WTC11 (cell line): ENCODE measurements at regions not wholly inside any gene's neighbourhood (a gene's known extent, or its start where the extent isn't known, plus 50 kb on each side); places are given as distances from the start of the nearest gene placed in this dataset.

ENCODE experiments used
- ATAC-seq: fragments of 200-7000 bp; cut with Tn5 transposase; 2 replicates; pipeline ENCODE4 v1.10.0; 2021; ENCODE audit warnings: mild to moderate bottlenecking, moderate library complexity
- CTCF ChIA-PET: fragments of 300-600 bp; sonication (Branson Sonifier 250); formaldehyde crosslinking; loops from one replicate; lab custom pipeline; 2021; ENCODE audit warnings: antibody characterized with exemption; lab: Charles Lee
- POLR2A ChIA-PET: fragments of 350-600 bp; sonication (Branson Sonifier 250); formaldehyde crosslinking; loops from one replicate; lab custom pipeline; 2021; ENCODE audit warnings: antibody characterized with exemption; lab: Charles Lee
- DNase-seq: peaks from one replicate; pipeline ENCODE4 v3.0.0; 2021; ENCODE audit warnings: low spot score
- H3K27ac Mint-ChIP-seq: 2 replicates; pipeline ENCODE4 v1.8.0; 2021; ENCODE audit warnings: mixed read lengths
- H3K27me3 Mint-ChIP-seq: 2 replicates; pipeline ENCODE4 v1.8.0; 2021; ENCODE audit warnings: low read depth, mild to moderate bottlenecking, moderate library complexity, mixed read lengths
- H3K36me3 Mint-ChIP-seq: 2 replicates; pipeline ENCODE4 v1.8.0; 2021; ENCODE audit warnings: mixed read lengths
- H3K4me1 Mint-ChIP-seq: 2 replicates; pipeline ENCODE4 v1.8.0; 2022; ENCODE audit warnings: mixed read lengths
- H3K4me3 Mint-ChIP-seq: 2 replicates; pipeline ENCODE4 v1.8.0; 2021; ENCODE audit warnings: mild to moderate bottlenecking, moderate library complexity, mixed read lengths
- H3K9me3 Mint-ChIP-seq: 2 replicates; pipeline ENCODE4 v1.8.0; 2021; ENCODE audit warnings: mixed read lengths
- ATF1 ChIP-seq: sonication (generic); formaldehyde crosslinking; IDR thresholded peaks from 2 replicates; pipeline ENCODE4 v1.8.1; 2023; ENCODE audit warnings: mild to moderate bottlenecking, moderate library complexity, missing genetic modification reagents
- EMX1 ChIP-seq: fragments of 250-450 bp; sonication (Bioruptor Pico); IDR thresholded peaks from 2 replicates; pipeline ENCODE4 v1.8.0; 2021; ENCODE audit warnings: mild to moderate bottlenecking
- GTF2I ChIP-seq: fragments of 250-450 bp; sonication (Bioruptor Pico); conservative IDR thresholded peaks from 2 replicates; pipeline ENCODE4 v1.4.0; 2021; ENCODE audit warnings: mild to moderate bottlenecking
- TP53 ChIP-seq: sonication (generic); formaldehyde crosslinking; IDR thresholded peaks from 2 replicates; pipeline ENCODE4 v1.8.1; 2023; ENCODE audit warnings: mild to moderate bottlenecking, missing genetic modification reagents
- TF ChIP-seq, protein P1 (sequence below): sonication (generic); formaldehyde crosslinking; IDR thresholded peaks from 2 replicates; pipeline ENCODE4 v1.8.0; 2022; ENCODE audit warnings: mild to moderate bottlenecking, missing genetic modification reagents
- TF ChIP-seq, protein P2 (sequence below): fragments of 250-450 bp; sonication (Bioruptor Pico); IDR thresholded peaks from 2 replicates; pipeline ENCODE4 v2.1.2; 2022; ENCODE audit warnings: mild to moderate bottlenecking, moderate library complexity
- TF ChIP-seq, protein P3 (sequence below): sonication (generic); formaldehyde crosslinking; IDR thresholded peaks from 2 replicates; pipeline ENCODE4 v1.8.1; 2023; ENCODE audit warnings: mild to moderate bottlenecking, missing genetic modification reagents, borderline replicate concordance
- TF ChIP-seq, protein P4 (sequence below): fragments of 250-450 bp; sonication (Bioruptor Pico); IDR thresholded peaks from 2 replicates; pipeline ENCODE4 v1.9.0; 2021; ENCODE audit warnings: mild to moderate bottlenecking
- TF ChIP-seq, protein P5 (sequence below): sonication (generic); formaldehyde crosslinking; IDR thresholded peaks from 2 replicates; pipeline ENCODE4 v1.8.1; 2023; ENCODE audit warnings: mild to moderate bottlenecking, missing genetic modification reagents, moderate library complexity

DNA sequence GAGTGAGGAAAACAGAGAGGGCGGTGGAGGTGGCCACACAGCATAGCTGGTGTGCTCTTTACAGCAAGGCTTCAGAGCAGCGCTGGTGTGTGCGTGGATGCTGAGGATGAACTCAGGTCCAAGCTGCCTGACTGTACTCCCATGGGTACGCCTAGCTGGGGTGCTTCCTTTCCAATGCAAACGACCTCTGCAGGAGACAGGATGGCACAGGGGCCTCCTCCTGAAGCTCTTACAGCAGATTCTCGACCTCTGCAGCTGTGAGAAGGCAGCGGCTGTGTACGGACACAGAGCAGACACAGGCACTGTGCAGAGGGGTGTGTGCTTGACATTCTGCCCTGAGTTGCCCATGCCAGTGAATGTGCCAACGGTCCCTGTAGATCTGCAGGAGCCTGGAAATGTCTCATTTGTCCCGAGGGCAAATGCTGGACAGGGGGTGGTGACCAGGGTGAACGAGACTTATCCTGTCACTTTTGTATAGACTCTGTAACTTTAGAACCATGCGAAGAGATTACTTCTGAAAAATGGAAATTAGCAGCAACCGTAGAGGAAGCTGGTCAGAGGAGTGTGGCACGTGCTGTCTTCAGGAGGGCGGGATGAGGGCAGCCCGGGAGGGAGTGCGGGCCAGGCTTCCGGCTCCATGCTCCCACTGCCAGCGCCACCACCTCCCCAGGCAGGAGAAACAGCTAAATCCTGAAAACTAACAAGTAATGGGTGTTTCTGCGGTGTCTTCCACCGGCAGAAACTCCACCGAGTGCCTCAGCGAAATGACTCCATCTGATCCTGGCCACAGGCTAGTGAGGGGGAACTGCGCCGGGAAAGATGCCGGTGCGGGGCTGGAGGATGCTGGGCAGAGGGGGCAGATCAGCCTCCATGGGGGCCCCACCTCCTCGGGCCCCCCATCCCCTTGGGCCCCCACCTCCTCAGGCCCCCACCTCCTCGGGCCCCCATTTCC lies 120.9 kb upstream of the RPS6KA2 start (continued):
- no peak for TF ChIP-seq TP53 (CRISPR knock-in tag)
- TF ChIP-seq, protein P1, sequence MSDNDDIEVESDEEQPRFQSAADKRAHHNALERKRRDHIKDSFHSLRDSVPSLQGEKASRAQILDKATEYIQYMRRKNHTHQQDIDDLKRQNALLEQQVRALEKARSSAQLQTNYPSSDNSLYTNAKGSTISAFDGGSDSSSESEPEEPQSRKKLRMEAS (CRISPR knock-in tag), result peak; percentile 54
- TF ChIP-seq ATF1 (CRISPR knock-in tag), result no peak
- TF ChIP-seq, protein P2, sequence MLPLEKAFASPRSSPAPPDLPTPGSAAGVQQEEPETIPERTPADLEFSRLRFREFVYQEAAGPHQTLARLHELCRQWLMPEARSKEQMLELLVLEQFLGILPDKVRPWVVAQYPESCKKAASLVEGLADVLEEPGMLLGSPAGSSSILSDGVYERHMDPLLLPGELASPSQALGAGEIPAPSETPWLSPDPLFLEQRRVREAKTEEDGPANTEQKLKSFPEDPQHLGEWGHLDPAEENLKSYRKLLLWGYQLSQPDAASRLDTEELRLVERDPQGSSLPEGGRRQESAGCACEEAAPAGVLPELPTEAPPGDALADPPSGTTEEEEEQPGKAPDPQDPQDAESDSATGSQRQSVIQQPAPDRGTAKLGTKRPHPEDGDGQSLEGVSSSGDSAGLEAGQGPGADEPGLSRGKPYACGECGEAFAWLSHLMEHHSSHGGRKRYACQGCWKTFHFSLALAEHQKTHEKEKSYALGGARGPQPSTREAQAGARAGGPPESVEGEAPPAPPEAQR (CRISPR knock-in tag), result no peak
- no peak for TF ChIP-seq EMX1 (CRISPR knock-in tag)
- TF ChIP-seq, protein P3, sequence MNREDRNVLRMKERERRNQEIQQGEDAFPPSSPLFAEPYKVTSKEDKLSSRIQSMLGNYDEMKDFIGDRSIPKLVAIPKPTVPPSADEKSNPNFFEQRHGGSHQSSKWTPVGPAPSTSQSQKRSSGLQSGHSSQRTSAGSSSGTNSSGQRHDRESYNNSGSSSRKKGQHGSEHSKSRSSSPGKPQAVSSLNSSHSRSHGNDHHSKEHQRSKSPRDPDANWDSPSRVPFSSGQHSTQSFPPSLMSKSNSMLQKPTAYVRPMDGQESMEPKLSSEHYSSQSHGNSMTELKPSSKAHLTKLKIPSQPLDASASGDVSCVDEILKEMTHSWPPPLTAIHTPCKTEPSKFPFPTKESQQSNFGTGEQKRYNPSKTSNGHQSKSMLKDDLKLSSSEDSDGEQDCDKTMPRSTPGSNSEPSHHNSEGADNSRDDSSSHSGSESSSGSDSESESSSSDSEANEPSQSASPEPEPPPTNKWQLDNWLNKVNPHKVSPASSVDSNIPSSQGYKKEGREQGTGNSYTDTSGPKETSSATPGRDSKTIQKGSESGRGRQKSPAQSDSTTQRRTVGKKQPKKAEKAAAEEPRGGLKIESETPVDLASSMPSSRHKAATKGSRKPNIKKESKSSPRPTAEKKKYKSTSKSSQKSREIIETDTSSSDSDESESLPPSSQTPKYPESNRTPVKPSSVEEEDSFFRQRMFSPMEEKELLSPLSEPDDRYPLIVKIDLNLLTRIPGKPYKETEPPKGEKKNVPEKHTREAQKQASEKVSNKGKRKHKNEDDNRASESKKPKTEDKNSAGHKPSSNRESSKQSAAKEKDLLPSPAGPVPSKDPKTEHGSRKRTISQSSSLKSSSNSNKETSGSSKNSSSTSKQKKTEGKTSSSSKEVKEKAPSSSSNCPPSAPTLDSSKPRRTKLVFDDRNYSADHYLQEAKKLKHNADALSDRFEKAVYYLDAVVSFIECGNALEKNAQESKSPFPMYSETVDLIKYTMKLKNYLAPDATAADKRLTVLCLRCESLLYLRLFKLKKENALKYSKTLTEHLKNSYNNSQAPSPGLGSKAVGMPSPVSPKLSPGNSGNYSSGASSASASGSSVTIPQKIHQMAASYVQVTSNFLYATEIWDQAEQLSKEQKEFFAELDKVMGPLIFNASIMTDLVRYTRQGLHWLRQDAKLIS, result no peak

DNA sequence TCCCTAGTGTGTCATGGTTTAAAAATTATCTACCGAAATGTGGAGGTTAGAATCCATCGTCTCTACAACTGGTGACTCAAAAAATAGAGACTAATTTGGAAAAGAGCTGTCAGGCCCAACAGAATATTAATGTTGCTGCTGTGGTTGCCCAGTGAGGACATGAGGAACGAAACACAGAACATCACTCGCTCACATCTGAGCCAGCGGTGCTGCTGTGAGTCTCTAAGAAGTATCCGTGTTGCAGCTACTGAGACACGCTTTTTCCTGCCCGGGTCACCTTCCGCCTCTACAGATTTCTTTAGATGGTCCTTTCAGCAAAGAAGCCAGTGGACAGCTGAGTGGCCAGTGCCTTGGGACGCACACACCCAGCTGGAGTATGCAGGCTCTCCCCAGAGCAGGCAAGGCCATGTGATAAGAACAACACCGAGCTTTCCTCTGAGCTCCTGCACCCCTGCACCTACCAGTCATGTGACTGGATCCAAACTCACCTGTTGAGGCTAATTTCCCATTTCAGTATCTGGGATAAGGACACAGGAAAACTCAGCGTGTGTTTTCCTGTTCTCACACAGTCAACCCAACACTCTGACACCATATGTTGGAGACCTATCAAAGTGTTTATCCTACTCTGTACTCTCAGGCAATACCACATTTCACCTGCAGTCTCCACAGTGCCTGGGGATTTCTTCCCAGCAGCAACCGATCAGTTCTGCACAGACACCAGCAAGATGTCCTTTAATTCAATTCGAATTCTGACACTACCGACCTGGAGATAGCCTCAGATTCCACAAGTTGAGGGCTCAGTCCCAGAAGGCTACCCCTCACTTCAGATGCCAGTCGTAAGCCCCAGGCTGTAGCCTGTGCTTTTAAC lies 119.0 kb upstream of the RPS6KA2 start:
- POLR2A ChIA-PET, result no interaction called here
- Mint-ChIP-seq H3K27me3 (no peaks in the 10 kb centered on the region; the same call in 1 of the 2 replicates), H3K27ac (0 out of 2 replicates have a peak overlapping the region, but pooled peaks have one; percentile 25), H3K36me3 (no peaks in the 10 kb centered on the region), H3K4me1 (peaks cover 19% of the 10 kb centered on the region), H3K4me3 (no peak overlapping the region), H3K9me3 (no peaks in the 10 kb centered on the region)
- CTCF ChIA-PET, result interaction anchor here (0.6 to 4.1 kb wide), 8 partner anchors 11 to 417 kb away, joined by 3 to 18 read pairs (median 4); no protein-coding TSS in a partner anchor
- DNase-seq (no peak), ATAC-seq (0 out of 2 replicates have a peak, but pooled peaks have one; percentile 13)
- TF ChIP-seq GTF2I, result no peak
- TF ChIP-seq, protein P4, sequence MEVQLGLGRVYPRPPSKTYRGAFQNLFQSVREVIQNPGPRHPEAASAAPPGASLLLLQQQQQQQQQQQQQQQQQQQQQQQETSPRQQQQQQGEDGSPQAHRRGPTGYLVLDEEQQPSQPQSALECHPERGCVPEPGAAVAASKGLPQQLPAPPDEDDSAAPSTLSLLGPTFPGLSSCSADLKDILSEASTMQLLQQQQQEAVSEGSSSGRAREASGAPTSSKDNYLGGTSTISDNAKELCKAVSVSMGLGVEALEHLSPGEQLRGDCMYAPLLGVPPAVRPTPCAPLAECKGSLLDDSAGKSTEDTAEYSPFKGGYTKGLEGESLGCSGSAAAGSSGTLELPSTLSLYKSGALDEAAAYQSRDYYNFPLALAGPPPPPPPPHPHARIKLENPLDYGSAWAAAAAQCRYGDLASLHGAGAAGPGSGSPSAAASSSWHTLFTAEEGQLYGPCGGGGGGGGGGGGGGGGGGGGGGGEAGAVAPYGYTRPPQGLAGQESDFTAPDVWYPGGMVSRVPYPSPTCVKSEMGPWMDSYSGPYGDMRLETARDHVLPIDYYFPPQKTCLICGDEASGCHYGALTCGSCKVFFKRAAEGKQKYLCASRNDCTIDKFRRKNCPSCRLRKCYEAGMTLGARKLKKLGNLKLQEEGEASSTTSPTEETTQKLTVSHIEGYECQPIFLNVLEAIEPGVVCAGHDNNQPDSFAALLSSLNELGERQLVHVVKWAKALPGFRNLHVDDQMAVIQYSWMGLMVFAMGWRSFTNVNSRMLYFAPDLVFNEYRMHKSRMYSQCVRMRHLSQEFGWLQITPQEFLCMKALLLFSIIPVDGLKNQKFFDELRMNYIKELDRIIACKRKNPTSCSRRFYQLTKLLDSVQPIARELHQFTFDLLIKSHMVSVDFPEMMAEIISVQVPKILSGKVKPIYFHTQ, result no peak
- TF ChIP-seq, protein P5, sequence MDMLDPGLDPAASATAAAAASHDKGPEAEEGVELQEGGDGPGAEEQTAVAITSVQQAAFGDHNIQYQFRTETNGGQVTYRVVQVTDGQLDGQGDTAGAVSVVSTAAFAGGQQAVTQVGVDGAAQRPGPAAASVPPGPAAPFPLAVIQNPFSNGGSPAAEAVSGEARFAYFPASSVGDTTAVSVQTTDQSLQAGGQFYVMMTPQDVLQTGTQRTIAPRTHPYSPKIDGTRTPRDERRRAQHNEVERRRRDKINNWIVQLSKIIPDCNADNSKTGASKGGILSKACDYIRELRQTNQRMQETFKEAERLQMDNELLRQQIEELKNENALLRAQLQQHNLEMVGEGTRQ (CRISPR knock-in tag), result peak; percentile 32; the same call in 1 of the 2 replicates
